Breast epithelium (tissue), 3 donors: ENCODE measurements at regions not wholly inside any gene's neighbourhood (a gene's known extent, or its start where the extent isn't known, plus 50 kb on each side); places are given as distances from the start of the nearest gene placed in this dataset.

Experiments
- CTCF ChIP-seq, 3 donors: fragments of 450-650 bp; IDR thresholded peaks; one replicate each; pipeline ENCODE4 v1.5.1; 2016 to 2017; ENCODE audit warnings: antibody characterized with exemption in 3 of 3, mild to moderate bottlenecking in 3 of 3, moderate library complexity in 3 of 3
- POLR2A ChIP-seq: fragments of 450-650 bp; IDR thresholded peaks from one replicate; pipeline ENCODE4 v1.6.1; 2016; ENCODE audit warnings: antibody characterized with exemption, mild to moderate bottlenecking, moderate library complexity
- POLR2AphosphoS5 ChIP-seq, 3 donors: sonication (generic); formaldehyde crosslinking; IDR thresholded peaks; one replicate each; pipeline ENCODE4 v1.6.1; 2017; ENCODE audit warnings: antibody characterized with exemption in 3 of 3

- TF ChIP-seq CTCF (IDR thresholded peaks at IDR 0.05) (no peak), POLR2A (no peak), POLR2AphosphoS5 (IDR thresholded peaks at IDR 0.05) (no peak)
Observed at GRCh38 chr9:96156171-96156974, 145.6 kb downstream of the HSD17B3 start.
